H1 (cell line): ENCODE measurements at regions not wholly inside any gene's neighbourhood (a gene's known extent, or its start where the extent isn't known, plus 50 kb on each side); places are given as distances from the start of the nearest gene placed in this dataset.

ENCODE experiments used
- CTCF ChIA-PET: fragments of 300-600 bp; sonication (Branson Sonifier 250); formaldehyde crosslinking; loops from one replicate; lab custom pipeline; 2021; ENCODE audit not compliant: partially characterized antibody; lab: Charles Lee
- POLR2A ChIA-PET: fragments of 300-600 bp; sonication (Branson Sonifier 250); formaldehyde crosslinking; loops from one replicate; lab custom pipeline; 2021; ENCODE audit warnings: inconsistent platforms; ENCODE audit not compliant: partially characterized antibody; lab: Charles Lee
- DNase-seq, 2 experiments: peaks; one replicate each; pipeline versions ENCODE4 v3.0.0 to v3.0.0-alpha.2; 2010 to 2022; ENCODE audit warnings: low spot score in 2 of 2, low read depth in 1 of 2, mixed read lengths in 1 of 2
- FAIRE-seq: peaks from 2 replicates; lab custom pipeline; 2011; peaks lifted over from hg19 to GRCh38; lab: Jason Lieb, UNC
- H2AFZ ChIP-seq: 2 replicates; pipeline ENCODE4 v1.8.1; 2012; ENCODE audit warnings: low read length, inconsistent platforms
- H2AK5ac ChIP-seq: 2 replicates; pipeline ENCODE4 v1.6.1; 2013; ENCODE audit warnings: low read depth, low read length
- H2BK120ac ChIP-seq: replicated peaks from 2 replicates; pipeline ENCODE3; 2013; ENCODE audit warnings: low read depth, low read length, inconsistent platforms
- H2BK12ac ChIP-seq: 2 replicates; pipeline ENCODE4 v1.6.1; 2013; ENCODE audit warnings: low read depth, low read length
- H2BK15ac ChIP-seq: 2 replicates; pipeline ENCODE4 v1.6.1; 2013; ENCODE audit warnings: low read length
- H2BK20ac ChIP-seq: 2 replicates; pipeline ENCODE4 v1.6.1; 2013; ENCODE audit warnings: low read length
- H2BK5ac ChIP-seq: 2 replicates; pipeline ENCODE4 v1.6.1; 2013; ENCODE audit warnings: low read depth, low read length
- H3K14ac ChIP-seq: 2 replicates; pipeline ENCODE4 v1.6.1; 2013; ENCODE audit warnings: inconsistent platforms; ENCODE audit not compliant: insufficient read length
- H3K18ac ChIP-seq: 2 replicates; pipeline ENCODE4 v1.6.1; 2013; ENCODE audit warnings: low read length; ENCODE audit errors: extremely low read depth
- H3K23ac ChIP-seq: 2 replicates; pipeline ENCODE4 v1.6.1; 2013; ENCODE audit warnings: inconsistent platforms; ENCODE audit not compliant: insufficient read length
- H3K23me2 ChIP-seq: 2 replicates; pipeline ENCODE4 v1.6.1; 2013; ENCODE audit warnings: low read depth, low read length
- H3K27ac ChIP-seq: 2 replicates; pipeline ENCODE4 v1.6.1; 2011; ENCODE audit warnings: low read depth, low read length, inconsistent platforms
- H3K27me3 ChIP-seq, 4 experiments: replicated peaks in 1 of 4; 1 replicate in 1 of 4; 2 replicates in 3 of 4; pipeline versions ENCODE4 v1.6.1 to v1.8.1; 2011 to 2013; ENCODE audit warnings: low read length in 3 of 4, mild to moderate bottlenecking in 3 of 4, inconsistent platforms in 2 of 4, mixed read lengths in 2 of 4, moderate library complexity in 1 of 4; ENCODE audit not compliant: control insufficient read depth in 3 of 4, insufficient read depth in 3 of 4; ENCODE audit errors: extremely low read depth in 1 of 4
- H3K36me3 ChIP-seq, 4 experiments: 2 replicates each; pipeline versions ENCODE4 v1.6.1 to v1.8.1; 2011 to 2013; ENCODE audit warnings: mild to moderate bottlenecking in 4 of 4, low read length in 3 of 4, moderate library complexity in 2 of 4, control low read depth in 1 of 4, inconsistent platforms in 1 of 4; ENCODE audit not compliant: insufficient read depth in 4 of 4, control insufficient read depth in 2 of 4
- H3K4ac ChIP-seq: replicated peaks from 2 replicates; pipeline ENCODE3; 2013; ENCODE audit warnings: low read length, low read depth, mixed read lengths, inconsistent platforms; ENCODE audit not compliant: insufficient read length
- H3K4me1 ChIP-seq, 4 experiments: replicated peaks in 1 of 4; 1 replicate in 1 of 4; 2 replicates in 3 of 4; pipeline versions ENCODE4 v1.6.1 to v1.8.1; 2011 to 2013; ENCODE audit warnings: low read length in 3 of 4, inconsistent platforms in 2 of 4, mixed read lengths in 1 of 4; ENCODE audit not compliant: insufficient read depth in 4 of 4, control insufficient read depth in 3 of 4
- H3K4me2 ChIP-seq, 2 experiments: 2 replicates each; pipeline versions ENCODE4 v1.6.1 to v1.8.1; 2011 to 2013; ENCODE audit warnings: low read depth in 2 of 2, low read length in 2 of 2, control low read depth in 1 of 2, inconsistent platforms in 1 of 2, mild to moderate bottlenecking in 1 of 2; ENCODE audit not compliant: insufficient read depth in 1 of 2
- H3K4me3 ChIP-seq, 4 experiments: fragments of 200-600, 300-600 bp in 1 of 4; sonication (generic), shearing (Covaris generic), sonication (Bioruptor Twin) in 1 of 4; 2 replicates each; pipeline versions ENCODE4 v1.5.1 to v1.8.1; 2011 to 2016; ENCODE audit warnings: low read length in 4 of 4, low read depth in 3 of 4, control low read depth in 2 of 4, inconsistent platforms in 2 of 4, mild to moderate bottlenecking in 2 of 4, mixed read lengths in 1 of 4, moderate library complexity in 1 of 4; ENCODE audit not compliant: insufficient read depth in 2 of 4; ENCODE audit errors: extremely low read depth in 1 of 4
- H3K56ac ChIP-seq: replicated peaks from 2 replicates; pipeline ENCODE3; 2013; ENCODE audit warnings: low read depth, mild to moderate bottlenecking, mixed read lengths, low read length, inconsistent platforms; ENCODE audit not compliant: insufficient read length
- H3K79me1 ChIP-seq: 2 replicates; pipeline ENCODE4 v1.6.1; 2013; ENCODE audit warnings: low read depth, low read length, control low read depth
- H3K79me2 ChIP-seq, 2 experiments: 2 replicates each; pipeline versions ENCODE4 v1.6.1 to v1.8.1; 2012 to 2013; ENCODE audit warnings: low read length in 2 of 2, mild to moderate bottlenecking in 2 of 2, inconsistent platforms in 1 of 2; ENCODE audit not compliant: insufficient read depth in 2 of 2, control insufficient read depth in 1 of 2
- H3K9ac ChIP-seq, 4 experiments: replicated peaks in 1 of 4; 1 replicate in 1 of 4; 2 replicates in 3 of 4; pipeline versions ENCODE4 v1.6.1 to v1.8.1; 2011 to 2013; ENCODE audit warnings: low read depth in 3 of 4, low read length in 3 of 4, control low read depth in 2 of 4, mild to moderate bottlenecking in 2 of 4, moderate library complexity in 2 of 4, inconsistent platforms in 1 of 4; ENCODE audit errors: extremely low read depth in 1 of 4
- H3K9me3 ChIP-seq, 2 experiments: 2 replicates each; pipeline versions ENCODE4 v1.6.1 to v1.8.1; 2012 to 2013; ENCODE audit warnings: mild to moderate bottlenecking in 2 of 2, moderate library complexity in 2 of 2, control low read depth in 1 of 2, inconsistent platforms in 1 of 2, low read depth in 1 of 2, low read length in 1 of 2, mixed read lengths in 1 of 2; ENCODE audit not compliant: insufficient read depth in 2 of 2
- H4K20me1 ChIP-seq, 2 experiments: replicated peaks in 1 of 2; 2 replicates each; pipeline versions ENCODE3 to v1.8.1; 2011 to 2013; ENCODE audit warnings: inconsistent platforms in 2 of 2, low read length in 2 of 2, mild to moderate bottlenecking in 1 of 2; ENCODE audit not compliant: insufficient read depth in 2 of 2, control insufficient read depth in 1 of 2
- H4K5ac ChIP-seq: 2 replicates; pipeline ENCODE4 v1.6.1; 2013; ENCODE audit warnings: low read length, low read depth, mixed read lengths, inconsistent platforms; ENCODE audit not compliant: insufficient read length
- H4K8ac ChIP-seq: 2 replicates; pipeline ENCODE4 v1.8.0; 2013; ENCODE audit warnings: mild to moderate bottlenecking, moderate library complexity, low read length, inconsistent platforms; ENCODE audit not compliant: insufficient read depth; ENCODE audit errors: extremely low read depth
- H4K91ac ChIP-seq: replicated peaks from 2 replicates; pipeline ENCODE3; 2013; ENCODE audit warnings: low read length, mixed read lengths, inconsistent platforms; ENCODE audit not compliant: insufficient read length
- BACH1 ChIP-seq: IDR thresholded peaks from 2 replicates; pipeline ENCODE4 v1.6.1; 2012; ENCODE audit warnings: low read length, improper control_type of control experiment
- CHD2 ChIP-seq: IDR thresholded peaks from 2 replicates; pipeline ENCODE4 v1.6.1; 2012; ENCODE audit warnings: low read length, improper control_type of control experiment
- POLR2A ChIP-seq, 2 experiments: IDR thresholded peaks; 1 replicate in 1 of 2; 2 replicates in 1 of 2; pipeline ENCODE4 v1.6.1; 2011; ENCODE audit warnings: low read depth in 2 of 2, low read length in 2 of 2, mild to moderate bottlenecking in 2 of 2; ENCODE audit errors: control extremely low read depth in 1 of 2
- SIN3A ChIP-seq, 2 experiments: IDR thresholded peaks in 1 of 2; conservative IDR thresholded peaks in 1 of 2; 2 replicates each; pipeline ENCODE4 v1.6.1; 2011 to 2012; ENCODE audit warnings: low read length in 2 of 2, improper control_type of control experiment in 1 of 2, low read depth in 1 of 2, mild to moderate bottlenecking in 1 of 2
- SP1 ChIP-seq: IDR thresholded peaks from 2 replicates; pipeline ENCODE4 v1.6.1; 2011; ENCODE audit warnings: low read depth, low read length
- WGBS, 2 experiments: shearing (Covaris generic) in 1 of 2; methylation state at CpG; one replicate each; pipeline versions ENCODE4 v1.1.6 to v1.1.7; 2013 to 2015; ENCODE audit warnings: low lambda C conversion rate in 2 of 2, mixed read lengths in 2 of 2, inconsistent platforms in 1 of 2, low coverage in 1 of 2, missing lambda C conversion rate in 1 of 2; ENCODE audit not compliant: insufficient replicate concordance in 2 of 2, insufficient coverage in 1 of 2, insufficient read length in 1 of 2; ENCODE audit errors: extremely low coverage in 1 of 2, missing lambda C conversion rate in 1 of 2; 5-methylcytosine and 5-hydroxymethylcytosine counted together
- TF ChIP-seq, protein P1 (sequence below): IDR thresholded peaks from 2 replicates; pipeline ENCODE4 v1.6.1; 2012; ENCODE audit warnings: low read length, inconsistent platforms
- TF ChIP-seq, protein P2 (sequence below): IDR thresholded peaks from 2 replicates; pipeline ENCODE4 v1.6.1; 2012; ENCODE audit warnings: inconsistent platforms

DNA sequence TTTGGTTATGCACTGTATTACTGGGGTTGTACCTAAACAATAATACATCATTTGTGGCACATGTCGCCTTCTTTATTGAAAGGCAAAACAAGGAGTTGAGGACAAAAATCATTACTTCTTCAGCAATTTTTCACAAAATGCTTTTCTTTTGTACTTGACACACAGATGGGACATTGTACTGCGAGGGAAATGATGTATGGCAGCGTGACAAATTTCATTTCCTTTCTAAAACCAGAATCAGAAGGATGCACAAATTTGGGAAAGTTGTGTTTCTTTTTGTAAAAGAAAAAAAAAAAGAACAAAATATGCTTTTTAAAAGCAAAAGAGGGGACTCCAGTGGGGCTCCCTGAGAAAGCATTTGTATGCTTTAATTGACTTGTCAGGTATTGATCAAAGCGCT lies 394.0 kb upstream of the SLC35B3 start:
- 98% methylated on average over 4 of the region's 4 CpGs; no CpG with 5 or more reads in 1 of the 2 experiments for WGBS, 2 experiments
- Histone ChIP-seq H3K23ac (no peak overlapping the region), H3K56ac (no peak overlapping the region), H3K18ac (no peak overlapping the region), H3K4me3 (no peak overlapping the region), H2BK20ac (no peak overlapping the region), H2AK5ac (no peak overlapping the region), H2AFZ (no peak overlapping the region), H4K91ac (no peak overlapping the region), H3K79me2 (no peaks in the 10 kb centered on the region), H2BK12ac (no peak overlapping the region), H2BK5ac (no peak overlapping the region), H3K27ac (no peak overlapping the region), H3K9ac (no peak overlapping the region), H2BK15ac (no peak overlapping the region), H3K23me2 (peaks cover 3% of the 10 kb centered on the region; the same call in 1 of the 2 replicates), H4K8ac (no peak overlapping the region), H3K79me1 (no peaks in the 10 kb centered on the region), H3K9me3 (no peaks in the 10 kb centered on the region), H3K14ac (no peak overlapping the region), H4K5ac (no peak overlapping the region), H3K4ac (no peak overlapping the region), H3K36me3 (no peaks in the 10 kb centered on the region), H4K20me1 (no peaks in the 10 kb centered on the region), H3K4me2 (no peak overlapping the region), H3K4me1 (no peaks in the 10 kb centered on the region), H2BK120ac (no peak overlapping the region)
- DNase-seq (no peak), FAIRE-seq (no peak)
- CTCF ChIA-PET = no interaction called here
- POLR2A ChIA-PET = interaction anchor here (0.6 kb wide), 1 partner anchor 15 kb away, joined by 3 read pairs; no protein-coding TSS in a partner anchor
- TF ChIP-seq SP1 (no peak), SIN3A (conservative IDR thresholded peaks at IDR 0.05 in 1 of 2, IDR thresholded peaks at IDR 0.05 in 1 of 2; ENCODE audit: low read depth in 1 of 2, low read length in 2 of 2) (no peak), BACH1 (no peak), POLR2A (IDR thresholded peaks at IDR 0.05; ENCODE audit: control extremely low read depth in 1 of 2, low read depth in 2 of 2, low read length in 2 of 2) (no peak), CHD2 (no peak)
- TF ChIP-seq, protein P1, sequence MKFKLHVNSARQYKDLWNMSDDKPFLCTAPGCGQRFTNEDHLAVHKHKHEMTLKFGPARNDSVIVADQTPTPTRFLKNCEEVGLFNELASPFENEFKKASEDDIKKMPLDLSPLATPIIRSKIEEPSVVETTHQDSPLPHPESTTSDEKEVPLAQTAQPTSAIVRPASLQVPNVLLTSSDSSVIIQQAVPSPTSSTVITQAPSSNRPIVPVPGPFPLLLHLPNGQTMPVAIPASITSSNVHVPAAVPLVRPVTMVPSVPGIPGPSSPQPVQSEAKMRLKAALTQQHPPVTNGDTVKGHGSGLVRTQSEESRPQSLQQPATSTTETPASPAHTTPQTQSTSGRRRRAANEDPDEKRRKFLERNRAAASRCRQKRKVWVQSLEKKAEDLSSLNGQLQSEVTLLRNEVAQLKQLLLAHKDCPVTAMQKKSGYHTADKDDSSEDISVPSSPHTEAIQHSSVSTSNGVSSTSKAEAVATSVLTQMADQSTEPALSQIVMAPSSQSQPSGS = no peak
- TF ChIP-seq, protein P2, sequence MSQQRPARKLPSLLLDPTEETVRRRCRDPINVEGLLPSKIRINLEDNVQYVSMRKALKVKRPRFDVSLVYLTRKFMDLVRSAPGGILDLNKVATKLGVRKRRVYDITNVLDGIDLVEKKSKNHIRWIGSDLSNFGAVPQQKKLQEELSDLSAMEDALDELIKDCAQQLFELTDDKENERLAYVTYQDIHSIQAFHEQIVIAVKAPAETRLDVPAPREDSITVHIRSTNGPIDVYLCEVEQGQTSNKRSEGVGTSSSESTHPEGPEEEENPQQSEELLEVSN = no peak
- TF ChIP-seq, all 59 proteins: peak for 0
- no peaks in the 10 kb centered on the region for H3K27me3 ChIP-seq
